ENCODE measurements at regions not wholly inside any gene's neighbourhood (a gene's known extent, or its start where the extent isn't known, plus 50 kb on each side); places are given as distances from the start of the nearest gene placed in this dataset.

DNA sequence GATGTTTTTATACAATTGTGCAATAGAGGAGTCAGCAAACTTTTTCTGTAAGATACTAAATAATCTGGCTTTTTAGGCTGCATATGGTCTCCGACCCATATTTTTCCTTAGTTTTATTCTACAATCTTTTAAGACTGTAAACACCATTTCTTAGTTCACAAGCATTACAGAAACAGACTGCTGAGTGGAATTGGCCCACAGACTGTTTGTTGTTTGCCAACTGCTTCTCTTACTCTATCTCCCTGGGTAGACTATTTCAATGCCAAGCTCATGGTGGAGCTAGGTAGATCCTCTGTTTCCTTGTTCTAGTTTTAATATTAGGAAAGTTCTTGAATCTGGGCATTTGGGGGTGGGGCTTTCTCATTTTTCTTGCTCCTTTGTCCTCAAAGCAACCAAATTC lies 857.6 kb downstream of the TLE1 start:
- H3K4me2 ChIP-seq (ENCODE audit: insufficient read depth in 1 of 2, low read depth in 2 of 2, low read length in 2 of 2), result no peak overlapping the region
- H2AFZ ChIP-seq (ENCODE audit: low read length), result no peak overlapping the region
- no peak overlapping the region for H3K4ac ChIP-seq (replicated peaks; ENCODE audit: insufficient read length, low read depth, low read length)
- no peak overlapping the region for H3K9ac ChIP-seq (replicated peaks in 1 of 4; ENCODE audit: extremely low read depth in 1 of 4, low read depth in 3 of 4, low read length in 3 of 4)
- CTCF ChIA-PET (ENCODE audit: partially characterized antibody), result no interaction called here
- H3K23ac ChIP-seq (ENCODE audit: insufficient read length), result no peak overlapping the region
- no peak overlapping the region for H3K18ac ChIP-seq (ENCODE audit: extremely low read depth, low read length)
- no peak overlapping the region for H2BK15ac ChIP-seq (ENCODE audit: low read length)
- no peak overlapping the region for H3K4me3 ChIP-seq (ENCODE audit: extremely low read depth in 1 of 4, insufficient read depth in 2 of 4, low read depth in 3 of 4, low read length in 4 of 4)
- WGBS, 2 experiments (ENCODE audit: extremely low coverage in 1 of 2, insufficient coverage in 1 of 2, insufficient read length in 1 of 2, insufficient replicate concordance in 2 of 2, low coverage in 1 of 2, low lambda C conversion rate in 2 of 2, missing lambda C conversion rate in 1 of 2), result 95% methylated on average over 1 of the region's 1 CpG; no CpG with 5 or more reads in 1 of the 2 experiments
- H2BK12ac ChIP-seq (ENCODE audit: low read depth, low read length), result no peak overlapping the region
- H2BK5ac ChIP-seq (ENCODE audit: low read depth, low read length), result no peak overlapping the region
- no peak overlapping the region for H3K14ac ChIP-seq (ENCODE audit: insufficient read length)
- H3K79me1 ChIP-seq (ENCODE audit: low read depth, low read length), result no peaks in the 10 kb centered on the region
- no peak overlapping the region for H3K27ac ChIP-seq (ENCODE audit: low read depth, low read length)
- no peaks in the 10 kb centered on the region for H3K4me1 ChIP-seq (replicated peaks in 1 of 4; ENCODE audit: control insufficient read depth in 3 of 4, insufficient read depth in 4 of 4, low read length in 3 of 4)
- no peak for FAIRE-seq
- POLR2A ChIA-PET (ENCODE audit: partially characterized antibody), result no interaction called here
- no peaks in the 10 kb centered on the region for H3K79me2 ChIP-seq (ENCODE audit: control insufficient read depth in 1 of 2, insufficient read depth in 2 of 2, low read length in 2 of 2)
- H2AK5ac ChIP-seq (ENCODE audit: low read depth, low read length), result no peak overlapping the region
- H2BK120ac ChIP-seq (replicated peaks; ENCODE audit: low read depth, low read length), result no peak overlapping the region
- no peak overlapping the region for H4K91ac ChIP-seq (replicated peaks; ENCODE audit: insufficient read length, low read length)
- H3K56ac ChIP-seq (replicated peaks; ENCODE audit: insufficient read length, low read depth, low read length), result no peak overlapping the region
- H4K8ac ChIP-seq (ENCODE audit: extremely low read depth, insufficient read depth, low read length), result no peak overlapping the region
- H3K23me2 ChIP-seq (ENCODE audit: low read depth, low read length), result no peaks in the 10 kb centered on the region
- DNase-seq (ENCODE audit: low read depth in 1 of 2, low spot score in 2 of 2), result no peak
- TF ChIP-seq KDM4A (IDR thresholded peaks at IDR 0.05; ENCODE audit: low read depth, low read length, severe bottlenecking), result no peak
- no peak for TF ChIP-seq TAF7 (optimal IDR thresholded peaks at IDR 0.05; ENCODE audit: borderline replicate concordance, low read depth, low read length)
- TF ChIP-seq EZH2 (IDR thresholded peaks at IDR 0.05; ENCODE audit: low read depth, low read length, severe bottlenecking), result no peak
- no peak for TF ChIP-seq KDM5A (IDR thresholded peaks at IDR 0.05; ENCODE audit: low read length)
- TF ChIP-seq TEAD4 (IDR thresholded peaks at IDR 0.05; ENCODE audit: low read depth, low read length), result no peak
- TF ChIP-seq, protein P1, sequence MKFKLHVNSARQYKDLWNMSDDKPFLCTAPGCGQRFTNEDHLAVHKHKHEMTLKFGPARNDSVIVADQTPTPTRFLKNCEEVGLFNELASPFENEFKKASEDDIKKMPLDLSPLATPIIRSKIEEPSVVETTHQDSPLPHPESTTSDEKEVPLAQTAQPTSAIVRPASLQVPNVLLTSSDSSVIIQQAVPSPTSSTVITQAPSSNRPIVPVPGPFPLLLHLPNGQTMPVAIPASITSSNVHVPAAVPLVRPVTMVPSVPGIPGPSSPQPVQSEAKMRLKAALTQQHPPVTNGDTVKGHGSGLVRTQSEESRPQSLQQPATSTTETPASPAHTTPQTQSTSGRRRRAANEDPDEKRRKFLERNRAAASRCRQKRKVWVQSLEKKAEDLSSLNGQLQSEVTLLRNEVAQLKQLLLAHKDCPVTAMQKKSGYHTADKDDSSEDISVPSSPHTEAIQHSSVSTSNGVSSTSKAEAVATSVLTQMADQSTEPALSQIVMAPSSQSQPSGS (IDR thresholded peaks at IDR 0.05; ENCODE audit: low read length), result no peak
- TF ChIP-seq E2F6 (IDR thresholded peaks at IDR 0.05), result no peak
- no peak for TF ChIP-seq SP2 (IDR thresholded peaks at IDR 0.05; ENCODE audit: low read length)
- TF ChIP-seq CBX5 (IDR thresholded peaks at IDR 0.05; ENCODE audit: low read depth, low read length), result no peak
- TF ChIP-seq SRF (IDR thresholded peaks at IDR 0.05; ENCODE audit: low read depth, low read length), result no peak
- no peak for TF ChIP-seq SAP30 (IDR thresholded peaks at IDR 0.05; ENCODE audit: insufficient read depth, insufficient replicate concordance, low read length)
- TF ChIP-seq KDM1A (IDR thresholded peaks at IDR 0.05; ENCODE audit: borderline replicate concordance, low read length), result no peak
- H2BK20ac ChIP-seq (ENCODE audit: low read length), result no peak overlapping the region
- H4K5ac ChIP-seq (ENCODE audit: insufficient read length, low read depth, low read length), result no peak overlapping the region
- no peaks in the 10 kb centered on the region for H3K9me3 ChIP-seq (ENCODE audit: insufficient read depth in 2 of 2, low read depth in 1 of 2, low read length in 1 of 2)
- H3K27me3 ChIP-seq (replicated peaks in 1 of 4; ENCODE audit: control insufficient read depth in 3 of 4, extremely low read depth in 1 of 4, insufficient read depth in 3 of 4, low read length in 3 of 4), result no peaks in the 10 kb centered on the region
- no peaks in the 10 kb centered on the region for H3K36me3 ChIP-seq (ENCODE audit: control insufficient read depth in 2 of 4, insufficient read depth in 4 of 4, low read length in 3 of 4)
- no peaks in the 10 kb centered on the region for H4K20me1 ChIP-seq (replicated peaks in 1 of 2; ENCODE audit: control insufficient read depth in 1 of 2, insufficient read depth in 2 of 2, low read length in 2 of 2)
